B cell (primary cell): ENCODE measurements at regions not wholly inside any gene's neighbourhood (a gene's known extent, or its start where the extent isn't known, plus 50 kb on each side); places are given as distances from the start of the nearest gene placed in this dataset.

ENCODE experiments used
- ATAC-seq: fragments of 200-7000 bp; cut with Tn5 transposase; one replicate; pipeline ENCODE4 v1.10.0; 2021; ENCODE audit warnings: low read depth, mild to moderate bottlenecking, moderate number of reproducible peaks, moderate library complexity
- CTCF ChIA-PET: fragments of 350-600 bp; sonication (Branson Sonifier 250); formaldehyde crosslinking; loops from one replicate; lab custom pipeline; 2021; ENCODE audit warnings: antibody characterized with exemption, inconsistent platforms; lab: Charles Lee
- POLR2A ChIA-PET: fragments of 350-600 bp; sonication (Branson Sonifier 250); formaldehyde crosslinking; loops from one replicate; lab custom pipeline; 2021; ENCODE audit warnings: antibody characterized with exemption; lab: Charles Lee
- DNase-seq: peaks from one replicate; pipeline ENCODE4 v3.0.0; 2013
- H2AFZ ChIP-seq: 2 replicates; pipeline ENCODE4 v1.6.1; 2012; ENCODE audit warnings: mild to moderate bottlenecking, low read depth, low read length; ENCODE audit not compliant: insufficient read depth, poor library complexity, severe bottlenecking
- H3K27ac ChIP-seq, 2 donors: 1 replicate in 1 of 2; 2 replicates in 1 of 2; pipeline ENCODE4 v1.5.1; 2012 to 2013; ENCODE audit warnings: low read length in 2 of 2, mild to moderate bottlenecking in 2 of 2, moderate library complexity in 1 of 2
- H3K27me3 ChIP-seq, 4 experiments: fragments of 200-600 bp in 1 of 4; sonication (generic) in 1 of 4; replicated peaks in 1 of 4; 1 replicate in 2 of 4; 2 replicates in 2 of 4; pipeline versions ENCODE4 v1.6.1 to v1.7.0; 2013 to 2016; ENCODE audit warnings: low read length in 3 of 4, mild to moderate bottlenecking in 2 of 4, mixed read lengths in 1 of 4, moderate library complexity in 1 of 4; ENCODE audit not compliant: insufficient read depth in 4 of 4, control insufficient read depth in 3 of 4; ENCODE audit errors: control extremely low read depth in 1 of 4
- H3K36me3 ChIP-seq, 2 experiments: replicated peaks in 1 of 2; 1 replicate in 1 of 2; 2 replicates in 1 of 2; pipeline versions ENCODE4 v1.6.1 to v1.7.1; 2013; ENCODE audit warnings: low read length in 1 of 2; ENCODE audit not compliant: insufficient read depth in 2 of 2, control insufficient read depth in 1 of 2; ENCODE audit errors: control extremely low read depth in 1 of 2, extremely low read depth in 1 of 2
- H3K4me1 ChIP-seq, 2 donors: fragments of 200-600 bp in 1 of 2; sonication (generic) in 1 of 2; 1 replicate in 1 of 2; 2 replicates in 1 of 2; pipeline versions ENCODE4 v1.5.1 to v1.6.1; 2013 to 2017; ENCODE audit warnings: low read length in 2 of 2; ENCODE audit not compliant: control insufficient read depth in 2 of 2, insufficient read depth in 2 of 2
- H3K4me2 ChIP-seq: replicated peaks from 2 replicates; pipeline ENCODE3; 2012; ENCODE audit warnings: mild to moderate bottlenecking, low read depth, low read length; ENCODE audit not compliant: poor library complexity, severe bottlenecking
- H3K4me3 ChIP-seq, 5 experiments: fragments of 200-600 bp in 1 of 5; sonication (generic) in 1 of 5; 1 replicate in 3 of 5; 2 replicates in 2 of 5; pipeline versions ENCODE4 v1.5.1 to v1.7.0; 2011 to 2016; ENCODE audit warnings: low read length in 4 of 5, mild to moderate bottlenecking in 4 of 5, low read depth in 2 of 5, control low read depth in 1 of 5, moderate library complexity in 1 of 5; ENCODE audit not compliant: insufficient read depth in 1 of 5; ENCODE audit errors: control extremely low read depth in 1 of 5, extremely low read depth in 1 of 5
- H3K79me2 ChIP-seq: fragments of 200-600 bp; sonication (generic); one replicate; pipeline ENCODE4 v1.6.0; 2016; ENCODE audit warnings: low read length; ENCODE audit not compliant: control insufficient read depth, insufficient read depth
- H3K9ac ChIP-seq: fragments of 200-600 bp; sonication (generic); 2 replicates; pipeline ENCODE4 v1.6.1; 2017; ENCODE audit warnings: mild to moderate bottlenecking, low read length, moderate library complexity
- H3K9me3 ChIP-seq, 3 donors: one replicate each; pipeline versions ENCODE4 v1.6.1 to v1.7.1; 2013; ENCODE audit warnings: low read length in 2 of 3; ENCODE audit not compliant: control insufficient read depth in 2 of 3, insufficient read depth in 1 of 3; ENCODE audit errors: control extremely low read depth in 1 of 3
- H4K20me1 ChIP-seq: 2 replicates; pipeline ENCODE4 v1.6.0; 2012; ENCODE audit warnings: mild to moderate bottlenecking, low read length; ENCODE audit not compliant: insufficient read depth, control insufficient read depth, poor library complexity, severe bottlenecking
- H3K27ac Mint-ChIP-seq: one replicate; pipeline ENCODE4 v1.8.0; 2021; ENCODE audit warnings: mixed read lengths
- H3K27me3 Mint-ChIP-seq: one replicate; pipeline ENCODE4 v1.8.0; 2021; ENCODE audit warnings: mixed read lengths
- H3K4me1 Mint-ChIP-seq: one replicate; pipeline ENCODE4 v1.8.0; 2021; ENCODE audit warnings: mixed read lengths
- H3K4me3 Mint-ChIP-seq: one replicate; pipeline ENCODE4 v1.8.0; 2021; ENCODE audit warnings: mixed read lengths
- H3K9me3 Mint-ChIP-seq: one replicate; pipeline ENCODE4 v1.8.0; 2022; ENCODE audit warnings: mixed read lengths; ENCODE audit not compliant: insufficient read depth
- EZH2 ChIP-seq: IDR thresholded peaks from 2 replicates; pipeline ENCODE4 v1.6.1; 2012; ENCODE audit warnings: borderline replicate concordance, low read depth, mild to moderate bottlenecking, moderate library complexity, low read length; ENCODE audit not compliant: insufficient read depth, poor library complexity, severe bottlenecking
- WGBS: methylation state at CpG from one replicate; pipeline ENCODE4 v1.1.5; 2013; ENCODE audit warnings: missing lambda C conversion rate; ENCODE audit not compliant: insufficient coverage; 5-methylcytosine and 5-hydroxymethylcytosine counted together
- intact Hi-C: fragments of 100-400 bp; cut with micrococcal nuclease; formaldehyde crosslinking; loops from one replicate; pipeline ENCODE4 v1.10.0; 2022
- TF ChIP-seq, protein P1 (sequence below): fragments of 200-600 bp; IDR thresholded peaks from one replicate; pipeline ENCODE4 v1.8.0; 2022; ENCODE audit warnings: antibody characterized with exemption, mild to moderate bottlenecking

DNA sequence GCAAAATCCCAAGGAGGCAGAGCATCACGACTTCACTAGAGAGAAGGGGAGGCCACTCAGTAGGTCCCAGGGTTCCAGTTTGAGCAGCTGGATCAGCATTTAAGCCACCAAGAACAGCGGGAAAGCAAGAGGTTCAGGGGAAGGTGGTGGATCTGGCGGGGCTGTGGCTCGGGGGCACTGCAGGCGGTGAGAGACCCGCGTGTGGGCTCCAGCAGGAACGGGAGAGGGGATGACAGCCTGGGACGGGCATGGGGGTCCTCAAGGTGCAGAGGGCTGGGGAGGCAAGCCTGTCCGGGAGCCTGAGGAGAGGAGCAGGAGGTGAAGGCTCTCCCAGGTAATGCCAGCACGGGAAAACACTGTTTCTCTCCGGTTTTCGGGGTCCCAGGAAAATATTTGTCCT, 123.6 kb downstream of the IRX2 start:
- intact Hi-C loops, result no loop called here
- WGBS, result 87% methylated on average over 13 of the region's 13 CpGs
- Histone ChIP-seq H3K4me1 (no peaks in the 10 kb centered on the region), H4K20me1 (no peaks in the 10 kb centered on the region), H3K4me2 (no peak overlapping the region), H3K27ac (no peak overlapping the region), H3K9me3 (peaks cover 0 to 28% (median 0%) of the 10 kb centered on the region in 3 donors), H3K36me3 (no peaks in the 10 kb centered on the region), H3K79me2 (no peaks in the 10 kb centered on the region), H2AFZ (no peak overlapping the region), H3K9ac (no peak overlapping the region), H3K4me3 (no peak overlapping the region), H3K27me3 (no peaks in the 10 kb centered on the region)
- ATAC-seq (no peak), DNase-seq (no peak)
- TF ChIP-seq, protein P1, sequence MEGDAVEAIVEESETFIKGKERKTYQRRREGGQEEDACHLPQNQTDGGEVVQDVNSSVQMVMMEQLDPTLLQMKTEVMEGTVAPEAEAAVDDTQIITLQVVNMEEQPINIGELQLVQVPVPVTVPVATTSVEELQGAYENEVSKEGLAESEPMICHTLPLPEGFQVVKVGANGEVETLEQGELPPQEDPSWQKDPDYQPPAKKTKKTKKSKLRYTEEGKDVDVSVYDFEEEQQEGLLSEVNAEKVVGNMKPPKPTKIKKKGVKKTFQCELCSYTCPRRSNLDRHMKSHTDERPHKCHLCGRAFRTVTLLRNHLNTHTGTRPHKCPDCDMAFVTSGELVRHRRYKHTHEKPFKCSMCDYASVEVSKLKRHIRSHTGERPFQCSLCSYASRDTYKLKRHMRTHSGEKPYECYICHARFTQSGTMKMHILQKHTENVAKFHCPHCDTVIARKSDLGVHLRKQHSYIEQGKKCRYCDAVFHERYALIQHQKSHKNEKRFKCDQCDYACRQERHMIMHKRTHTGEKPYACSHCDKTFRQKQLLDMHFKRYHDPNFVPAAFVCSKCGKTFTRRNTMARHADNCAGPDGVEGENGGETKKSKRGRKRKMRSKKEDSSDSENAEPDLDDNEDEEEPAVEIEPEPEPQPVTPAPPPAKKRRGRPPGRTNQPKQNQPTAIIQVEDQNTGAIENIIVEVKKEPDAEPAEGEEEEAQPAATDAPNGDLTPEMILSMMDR, result no peak
- no peak for TF ChIP-seq EZH2
- Mint-ChIP-seq H3K27ac (no peak overlapping the region), H3K9me3 (peaks cover 6% of the 10 kb centered on the region), H3K4me3 (no peak overlapping the region), H3K27me3 (no peaks in the 10 kb centered on the region), H3K4me1 (no peaks in the 10 kb centered on the region)
- ChIA-PET POLR2A (no interaction called here), CTCF (no interaction called here)

GRCh38 chr5:2626572-2626971, 124.9 kb downstream of the IRX2 start:
- Mint-ChIP-seq H3K4me3 (no peak overlapping the region), H3K9me3 (peaks cover 6% of the 10 kb centered on the region)

More at GRCh38 chr5:2626572-2626971, 124.9 kb downstream of the IRX2 start:
- no CpG with 5 or more reads among the region's 2 CpGs for WGBS
- no peaks in the 10 kb centered on the region for H3K4me1 ChIP-seq
- Mint-ChIP-seq H3K27me3 (no peaks in the 10 kb centered on the region), H3K4me1 (no peaks in the 10 kb centered on the region), H3K27ac (no peak overlapping the region)
- intact Hi-C loops, result no loop called here
- ChIA-PET POLR2A (no interaction called here), CTCF (no interaction called here)
- no peaks in the 10 kb centered on the region for H3K27me3 ChIP-seq
- no peak overlapping the region for H3K4me2 ChIP-seq
- ATAC-seq (no peak), DNase-seq (no peak)
- H4K20me1 ChIP-seq, result no peaks in the 10 kb centered on the region
- H3K36me3 ChIP-seq, result no peaks in the 10 kb centered on the region
- H3K79me2 ChIP-seq, result no peaks in the 10 kb centered on the region
- H3K9ac ChIP-seq, result no peak overlapping the region
- no peak for TF ChIP-seq EZH2
- no peak overlapping the region for H3K4me3 ChIP-seq
- H2AFZ ChIP-seq, result no peak overlapping the region
- H3K27ac ChIP-seq, result no peak overlapping the region
- H3K9me3 ChIP-seq, result peaks cover 0 to 30% (median 0%) of the 10 kb centered on the region in 3 donors
